ENCODE measurements at regions not wholly inside any gene's neighbourhood (a gene's known extent, or its start where the extent isn't known, plus 50 kb on each side); places are given as distances from the start of the nearest gene placed in this dataset.

GRCh38 chr21:16084776-16085364, 355.1 kb downstream of the USP25 start:
- 76 to 88% methylated on average over 7 of the region's 7 CpGs for WGBS, 2 donors
- no peak for ATAC-seq (ENCODE audit: insufficient read depth, low FRiP score)
- Histone ChIP-seq H3K27me3 (ENCODE audit: control insufficient read depth in 3 of 3, insufficient read depth in 3 of 3, low read length in 2 of 3) (no peaks in the 10 kb centered on the region), H3K36me3 (ENCODE audit: control insufficient read depth in 4 of 4, insufficient read depth in 4 of 4, low read length in 4 of 4) (no peaks in the 10 kb centered on the region), H3K9ac (ENCODE audit: insufficient read depth in 1 of 2, low read length in 2 of 2) (no peak overlapping the region), H3K4me3 (no peak overlapping the region), H3K9me3 (ENCODE audit: control insufficient read depth in 4 of 4, insufficient read depth in 3 of 4, low read length in 3 of 4) (no peaks in the 10 kb centered on the region), H3K27ac (ENCODE audit: low read depth in 1 of 2, low read length in 1 of 2) (no peak overlapping the region), H3K4me1 (ENCODE audit: control insufficient read depth in 5 of 5, insufficient read depth in 5 of 5, low read length in 5 of 5) (no peaks in the 10 kb centered on the region)
- peak in 2 of 3 donors; percentile 25 to 46 for DNase-seq
- no peak for TF ChIP-seq CTCF (IDR thresholded peaks at IDR 0.05; ENCODE audit: control extremely low read depth, extremely low read depth)

DNA sequence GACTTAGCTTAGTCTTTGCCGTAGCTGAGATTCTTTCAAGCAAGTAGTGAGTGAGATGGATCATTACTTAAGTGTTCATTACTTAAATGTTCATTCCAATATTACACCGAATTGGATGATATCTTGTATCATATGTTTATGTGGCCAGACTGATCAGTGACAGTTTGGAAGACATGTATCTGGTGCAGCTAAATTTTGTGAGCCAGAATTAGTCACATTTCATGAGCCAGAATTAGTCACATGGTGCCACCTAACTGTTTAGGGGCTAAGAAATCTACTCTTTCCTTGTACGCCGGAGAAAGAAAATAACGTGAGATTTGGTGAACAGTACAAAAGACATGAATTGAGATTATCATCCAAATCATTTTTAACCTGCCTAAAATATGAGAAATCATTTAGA, 355.6 kb downstream of the USP25 start:
- Histone ChIP-seq H3K4me1 (ENCODE audit: control insufficient read depth in 5 of 5, insufficient read depth in 5 of 5, low read length in 5 of 5) (no peaks in the 10 kb centered on the region), H3K9me3 (ENCODE audit: control insufficient read depth in 4 of 4, insufficient read depth in 3 of 4, low read length in 3 of 4) (no peaks in the 10 kb centered on the region), H3K4me3 (no peak overlapping the region), H3K36me3 (ENCODE audit: control insufficient read depth in 4 of 4, insufficient read depth in 4 of 4, low read length in 4 of 4) (no peaks in the 10 kb centered on the region), H3K27ac (ENCODE audit: low read depth in 1 of 2, low read length in 1 of 2) (no peak overlapping the region), H3K27me3 (ENCODE audit: control insufficient read depth in 3 of 3, insufficient read depth in 3 of 3, low read length in 2 of 3) (no peaks in the 10 kb centered on the region), H3K9ac (ENCODE audit: insufficient read depth in 1 of 2, low read length in 2 of 2) (no peak overlapping the region)
- ATAC-seq (ENCODE audit: insufficient read depth, low FRiP score) = no peak
- DNase-seq = no peak
- no peak for TF ChIP-seq CTCF (IDR thresholded peaks at IDR 0.05; ENCODE audit: control extremely low read depth, extremely low read depth)
- WGBS, 2 donors = 89 to 93% methylated on average over 5 of the region's 5 CpGs

DNA sequence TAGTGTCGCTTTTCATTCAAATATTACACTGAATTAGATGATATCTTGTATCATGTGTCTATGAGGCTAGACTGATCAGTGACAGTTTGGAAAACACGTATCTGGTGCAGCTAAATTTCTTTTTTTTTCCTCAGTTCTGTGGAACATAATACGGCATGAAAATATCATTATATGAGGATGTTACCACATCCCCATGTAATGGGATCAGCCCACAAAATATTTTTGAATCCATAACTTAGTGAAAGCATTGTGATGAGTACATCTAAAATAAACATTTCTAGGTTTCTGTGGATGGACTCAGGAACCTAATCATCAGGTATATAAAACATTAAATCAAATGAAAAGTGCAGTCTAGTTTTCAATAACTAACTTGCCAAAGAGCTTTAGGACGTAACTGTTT, 356.3 kb downstream of the USP25 start:
- H3K9me3 ChIP-seq (ENCODE audit: control insufficient read depth in 4 of 4, insufficient read depth in 3 of 4, low read length in 3 of 4) = no peaks in the 10 kb centered on the region
- H3K4me1 ChIP-seq (ENCODE audit: control insufficient read depth in 5 of 5, insufficient read depth in 5 of 5, low read length in 5 of 5) = no peaks in the 10 kb centered on the region
- H3K27me3 ChIP-seq (ENCODE audit: control insufficient read depth in 3 of 3, insufficient read depth in 3 of 3, low read length in 2 of 3) = no peaks in the 10 kb centered on the region
- no peak for TF ChIP-seq CTCF (IDR thresholded peaks at IDR 0.05; ENCODE audit: control extremely low read depth, extremely low read depth)
- H3K27ac ChIP-seq (ENCODE audit: low read depth in 1 of 2, low read length in 1 of 2) = no peak overlapping the region
- DNase-seq = no peak
- WGBS, 2 donors = 88 to 92% methylated on average over 4 of the region's 4 CpGs
- H3K9ac ChIP-seq (ENCODE audit: insufficient read depth in 1 of 2, low read length in 2 of 2) = no peak overlapping the region
- no peaks in the 10 kb centered on the region for H3K36me3 ChIP-seq (ENCODE audit: control insufficient read depth in 4 of 4, insufficient read depth in 4 of 4, low read length in 4 of 4)
- H3K4me3 ChIP-seq = no peak overlapping the region
- no peak for ATAC-seq (ENCODE audit: insufficient read depth, low FRiP score)

DNA sequence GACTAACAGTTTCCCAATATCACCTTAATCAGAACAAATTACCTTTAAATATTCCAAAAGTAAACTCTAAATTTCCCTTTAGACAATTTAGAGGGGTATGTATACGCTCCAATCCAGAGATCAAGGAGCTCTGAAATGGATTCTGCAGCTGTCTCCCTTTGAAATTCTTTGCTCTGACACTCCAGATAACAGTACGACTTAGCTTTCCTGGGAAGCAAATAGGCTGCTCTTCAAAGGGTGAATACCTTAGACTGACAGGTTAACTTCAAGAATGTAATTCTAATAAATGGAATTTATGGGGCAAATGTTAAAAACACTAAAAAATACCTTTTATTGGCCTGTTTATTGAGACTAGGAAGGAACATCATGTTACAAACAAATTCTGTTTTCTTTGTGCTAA, 357.2 kb downstream of the USP25 start:
- ATAC-seq (ENCODE audit: insufficient read depth, low FRiP score) (no peak), DNase-seq (no peak)
- Histone ChIP-seq H3K9me3 (ENCODE audit: control insufficient read depth in 4 of 4, insufficient read depth in 3 of 4, low read length in 3 of 4) (no peaks in the 10 kb centered on the region), H3K4me1 (ENCODE audit: control insufficient read depth in 5 of 5, insufficient read depth in 5 of 5, low read length in 5 of 5) (no peaks in the 10 kb centered on the region), H3K36me3 (ENCODE audit: control insufficient read depth in 4 of 4, insufficient read depth in 4 of 4, low read length in 4 of 4) (no peaks in the 10 kb centered on the region), H3K4me3 (no peak overlapping the region), H3K27me3 (ENCODE audit: control insufficient read depth in 3 of 3, insufficient read depth in 3 of 3, low read length in 2 of 3) (no peaks in the 10 kb centered on the region), H3K9ac (ENCODE audit: insufficient read depth in 1 of 2, low read length in 2 of 2) (no peak overlapping the region), H3K27ac (ENCODE audit: low read depth in 1 of 2, low read length in 1 of 2) (no peak overlapping the region)
- TF ChIP-seq CTCF (IDR thresholded peaks at IDR 0.05; ENCODE audit: control extremely low read depth, extremely low read depth) = no peak
- WGBS, 2 donors = 72 to 89% methylated on average over 2 of the region's 2 CpGs

Data from lung (tissue), 11 donors.